EL (cell line): ENCODE measurements at regions not wholly inside any gene's neighbourhood (a gene's known extent, or its start where the extent isn't known, plus 50 kb on each side); places are given as distances from the start of the nearest gene placed in this dataset.

Experiments used
- DNase-seq: peaks from one replicate; pipeline ENCODE4 v3.0.0-alpha.2; 2016

DNA sequence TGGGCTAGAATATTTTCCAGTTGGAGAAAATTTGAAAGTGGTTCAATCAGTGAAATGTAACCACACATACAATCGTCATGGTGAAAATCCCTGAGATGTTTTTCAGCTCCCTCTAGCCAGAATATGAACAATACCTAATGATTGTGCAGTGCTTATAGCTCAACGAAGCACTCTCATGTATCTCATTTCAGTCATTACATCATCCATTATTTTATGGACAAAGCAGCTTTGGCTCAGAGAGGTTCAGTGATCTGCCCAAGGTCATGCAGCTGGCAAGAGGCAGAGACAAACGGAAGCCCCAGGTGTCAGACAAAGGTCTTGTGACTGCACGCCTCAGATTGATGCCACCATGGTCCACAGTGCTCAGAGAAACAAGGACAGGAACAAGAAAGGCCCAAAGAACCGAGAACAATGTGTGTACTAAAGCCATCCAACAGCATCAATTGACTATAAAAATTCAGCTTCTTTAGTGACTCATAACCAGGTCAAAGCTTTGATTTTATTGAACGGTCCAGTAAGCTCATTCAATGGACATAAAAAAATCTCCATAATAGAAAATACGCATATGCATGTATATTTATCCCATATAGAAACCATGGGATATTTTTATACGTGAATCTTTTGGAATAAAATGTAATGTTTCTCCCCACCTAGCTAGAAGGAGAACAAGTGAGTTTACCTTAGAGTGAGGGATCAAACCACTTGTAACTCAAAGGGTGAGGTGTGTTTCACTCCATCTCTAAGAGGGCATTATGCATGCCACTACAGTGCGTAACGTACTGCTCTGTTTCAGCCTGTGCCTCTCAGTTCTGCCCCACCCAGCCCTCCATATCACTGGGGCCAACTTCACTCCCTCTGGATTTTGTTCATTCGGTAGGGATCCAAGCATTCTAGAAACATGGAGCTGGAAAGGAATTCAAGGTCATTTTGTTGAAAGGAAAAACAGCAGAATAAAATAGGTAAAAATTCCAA lies 141.8 kb downstream of the GRIN2B start:
- DNase-seq, result no peak

DNA sequence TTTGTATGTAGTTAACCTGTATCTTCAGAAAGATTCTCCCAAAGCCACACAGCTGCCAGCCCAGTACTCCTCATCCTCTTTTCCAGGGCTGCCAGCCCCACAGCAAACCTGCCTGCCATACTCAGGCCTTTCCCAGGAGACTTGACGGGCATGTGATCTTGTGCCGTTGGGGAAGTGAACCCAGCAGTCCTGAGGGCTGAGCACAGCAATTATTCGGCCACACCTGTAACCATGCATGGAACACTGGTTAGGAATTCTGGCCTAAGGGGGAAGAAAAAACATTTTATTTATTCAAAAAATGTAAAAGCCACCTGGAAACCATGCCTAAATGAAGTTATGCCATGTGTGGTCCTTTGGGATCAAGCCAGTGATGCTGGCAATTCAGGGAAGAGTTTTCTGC lies 145.3 kb downstream of the GRIN2B start:
- no peak for DNase-seq

DNA sequence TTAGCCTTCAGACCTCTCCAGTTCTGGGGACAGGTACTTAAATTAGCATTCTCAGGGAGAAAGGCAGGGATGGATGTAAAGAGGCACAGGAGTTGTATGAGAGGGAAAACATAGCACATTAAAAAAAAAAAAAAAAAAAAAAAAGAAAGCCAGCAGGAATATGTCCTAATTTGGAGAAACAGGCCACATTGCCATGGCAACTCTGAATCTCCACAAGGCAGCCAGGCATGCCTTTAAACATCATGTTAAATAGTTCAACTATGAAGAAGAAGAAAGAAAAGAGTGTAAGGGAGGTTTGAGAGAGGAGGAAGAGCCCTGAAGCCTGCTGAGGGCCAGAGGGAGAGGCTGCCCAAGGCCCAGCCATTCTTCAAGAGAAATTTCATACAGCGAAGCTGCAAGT lies 145.8 kb downstream of the GRIN2B start:
- no peak for DNase-seq

DNA sequence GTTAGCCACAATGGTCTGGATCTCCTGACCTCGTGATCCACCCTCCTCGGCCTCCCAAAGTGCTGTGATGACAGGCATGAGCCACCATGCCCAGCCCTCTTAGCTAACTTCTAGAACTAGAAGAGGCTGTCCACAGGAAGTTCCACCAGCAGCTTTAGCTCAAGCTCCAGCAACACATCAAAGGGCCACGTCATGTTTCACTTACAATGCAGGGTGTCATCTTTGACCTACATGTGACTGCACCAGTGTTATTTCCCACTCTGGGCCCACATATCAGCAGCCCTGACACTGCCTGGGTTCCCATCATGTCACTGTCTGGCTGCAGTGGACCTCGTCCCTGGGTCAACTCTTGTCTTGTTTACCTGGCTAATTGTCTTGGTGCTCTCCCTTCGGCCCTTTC lies 147.2 kb downstream of the GRIN2B start:
- no peak for DNase-seq

DNA sequence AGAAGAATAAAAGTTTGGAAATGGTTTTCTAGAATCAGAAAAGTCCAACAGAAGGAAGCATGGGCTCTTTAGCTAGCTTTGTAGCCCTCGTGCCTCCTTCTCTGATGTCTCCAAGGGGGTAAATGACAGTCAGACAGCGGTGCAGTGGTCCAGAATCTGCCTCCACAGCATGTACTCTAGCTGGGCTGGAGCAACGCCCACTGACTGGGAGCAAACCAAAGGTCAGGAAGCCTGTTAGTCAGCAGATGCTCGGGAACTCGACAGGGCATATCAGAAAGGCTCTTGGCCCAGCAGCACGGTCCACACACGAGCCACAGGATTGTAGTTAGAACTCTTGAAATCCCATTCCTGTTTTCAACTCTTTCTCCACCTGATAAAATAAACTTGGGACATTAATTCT lies 164.3 kb downstream of the GRIN2B start:
- DNase-seq, result peak; percentile 2

DNA sequence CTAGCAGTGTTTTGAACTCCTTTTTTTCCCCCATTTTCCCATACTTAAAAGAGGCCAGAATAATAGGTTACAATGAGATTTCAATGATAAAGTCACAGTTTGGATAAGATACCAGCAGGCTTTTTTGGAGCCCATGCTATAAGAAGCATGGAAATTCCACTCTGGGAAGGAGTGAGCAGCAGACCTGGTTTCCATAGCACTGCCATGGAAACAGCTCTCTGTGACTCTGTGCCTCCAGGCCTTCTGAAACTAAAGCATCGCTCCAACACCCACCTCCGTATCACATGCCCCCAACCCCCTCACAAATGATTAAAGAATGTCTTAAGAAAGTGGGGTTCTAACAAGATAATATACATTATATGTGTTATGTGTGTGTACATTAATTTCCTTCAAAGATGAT lies 165.0 kb downstream of the GRIN2B start:
- no peak for DNase-seq

DNA sequence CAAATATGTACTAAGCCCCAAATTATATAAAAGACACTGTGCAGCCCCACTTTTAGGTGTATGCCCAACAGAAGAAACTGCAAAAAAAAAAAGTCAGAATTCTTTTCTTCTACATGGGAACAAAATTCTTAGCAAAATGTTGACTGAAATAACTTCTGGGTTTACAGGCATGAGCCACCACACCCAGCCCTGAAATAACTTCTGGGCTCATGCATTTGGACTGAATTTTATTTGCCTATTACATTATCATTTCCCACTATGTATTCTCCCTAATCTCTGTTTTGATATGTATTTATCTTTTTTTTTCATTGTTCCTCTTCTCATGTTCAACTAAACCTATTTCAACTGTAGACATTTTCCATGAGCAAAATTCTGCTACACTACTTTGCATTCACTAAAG lies 169.2 kb downstream of the GRIN2B start:
- DNase-seq, result no peak

DNA sequence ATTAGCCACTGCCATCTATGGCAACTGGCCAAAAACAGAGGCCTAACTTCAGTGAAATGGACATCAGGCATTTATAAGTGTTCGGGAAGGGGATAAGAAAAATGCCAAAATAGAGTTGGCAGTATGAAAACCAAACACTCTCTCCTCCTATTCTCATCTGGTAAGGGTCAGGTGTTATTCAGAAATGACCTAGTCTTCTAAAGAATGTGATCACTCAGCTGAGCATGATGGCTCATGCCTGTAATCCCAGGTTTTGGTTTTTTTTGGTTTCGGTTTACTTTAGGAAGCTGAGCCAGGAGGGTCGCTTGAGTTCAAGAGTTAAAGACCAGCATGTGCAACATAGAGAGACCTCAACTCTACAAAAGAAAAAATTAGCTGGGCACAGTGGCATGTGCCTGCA lies 170.3 kb downstream of the GRIN2B start:
- no peak for DNase-seq

DNA sequence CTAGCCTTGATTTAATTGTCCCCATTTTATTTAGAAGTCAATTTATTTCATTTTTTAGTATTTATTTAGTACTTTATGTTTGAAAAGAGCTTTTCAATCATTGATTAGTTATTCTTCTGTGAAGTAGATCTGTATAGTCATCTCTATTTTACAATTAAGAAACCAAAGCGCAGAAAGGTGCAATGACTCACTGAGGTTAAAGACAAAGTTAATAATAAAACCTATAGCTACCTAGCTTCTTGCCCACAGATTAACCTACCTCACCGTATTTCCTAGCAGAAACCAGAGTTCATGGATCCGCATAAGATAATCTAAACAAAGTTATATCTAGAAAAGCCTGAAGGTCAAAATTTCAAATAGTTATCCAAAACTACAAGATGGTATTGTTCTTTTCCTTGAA lies 176.4 kb downstream of the GRIN2B start:
- DNase-seq, result no peak

DNA sequence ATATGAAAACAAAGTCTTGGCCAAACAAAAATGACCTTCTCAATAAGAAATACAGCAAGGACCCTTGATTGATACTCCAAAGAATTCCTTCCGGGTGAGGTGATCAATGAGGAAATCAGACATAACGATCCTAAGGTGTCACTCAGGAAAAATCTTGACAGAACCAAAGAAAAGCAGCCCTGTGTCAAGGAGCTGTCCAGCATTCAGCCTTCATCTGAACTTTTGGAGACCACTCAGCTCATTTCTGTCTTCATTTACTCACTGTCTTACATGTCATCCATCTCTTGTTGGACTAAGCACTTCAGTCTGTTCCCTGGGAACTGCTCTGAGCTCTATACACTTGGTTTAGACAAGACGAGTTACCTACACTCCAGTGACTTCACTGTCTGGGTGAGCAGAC lies 179.9 kb downstream of the GRIN2B start:
- DNase-seq, result no peak

DNA sequence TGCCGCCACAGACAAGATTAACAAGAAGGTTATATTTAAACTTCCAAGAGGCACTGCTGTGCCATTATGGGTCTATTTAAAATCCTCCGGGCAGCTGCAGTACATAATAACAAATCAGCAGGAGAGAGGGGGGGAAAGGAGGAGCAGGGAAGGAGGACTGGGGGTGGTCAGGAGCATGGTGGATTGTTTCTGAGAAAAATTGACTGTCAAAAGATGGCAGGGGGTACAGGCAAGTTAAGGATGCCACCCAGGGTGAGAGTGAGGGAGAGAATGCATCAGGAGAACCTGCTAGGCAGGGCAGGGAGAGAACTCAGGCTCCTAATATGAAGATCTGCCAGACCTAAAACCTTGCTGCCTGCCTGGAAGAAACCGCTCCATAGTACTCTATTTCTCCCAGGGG lies 181.8 kb downstream of the GRIN2B start:
- no peak for DNase-seq

DNA sequence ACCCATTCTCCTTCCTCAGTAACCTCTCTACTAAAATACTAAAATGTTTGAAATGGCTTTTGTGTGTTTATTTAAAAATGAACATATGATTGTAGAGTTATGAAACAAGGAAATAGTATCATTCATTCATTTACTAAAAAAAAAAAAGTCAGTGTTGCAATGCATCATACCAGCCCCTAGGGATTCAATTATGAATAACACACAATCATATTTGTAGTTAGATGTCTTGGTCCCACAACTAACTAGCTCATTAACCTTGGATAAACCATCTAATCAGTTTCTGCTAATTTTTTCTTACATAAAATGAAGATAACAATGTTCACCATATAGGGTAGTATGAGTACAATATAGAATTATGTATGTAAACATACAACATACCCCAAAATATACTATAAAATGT lies 183.2 kb downstream of the GRIN2B start:
- no peak for DNase-seq

DNA sequence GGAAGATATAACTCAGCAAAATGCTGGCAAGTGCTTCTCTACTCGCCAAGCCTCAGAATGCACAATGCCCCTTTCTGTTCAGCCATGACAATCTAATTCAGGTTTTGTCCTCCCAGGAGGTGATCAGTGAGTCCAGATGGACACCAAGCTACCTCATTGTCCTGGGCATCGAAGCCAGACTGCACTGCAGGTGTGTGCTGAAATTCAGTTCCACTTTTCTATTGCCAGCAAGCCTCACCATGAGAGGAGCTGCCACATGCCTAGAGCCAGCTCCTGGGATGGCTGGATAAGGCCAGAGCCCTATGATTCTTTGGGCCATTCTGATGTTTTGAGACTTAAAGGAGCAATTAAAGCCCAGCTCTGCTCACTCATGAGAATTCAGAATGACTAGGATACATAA lies 186.7 kb downstream of the GRIN2B start:
- DNase-seq, result no peak

DNA sequence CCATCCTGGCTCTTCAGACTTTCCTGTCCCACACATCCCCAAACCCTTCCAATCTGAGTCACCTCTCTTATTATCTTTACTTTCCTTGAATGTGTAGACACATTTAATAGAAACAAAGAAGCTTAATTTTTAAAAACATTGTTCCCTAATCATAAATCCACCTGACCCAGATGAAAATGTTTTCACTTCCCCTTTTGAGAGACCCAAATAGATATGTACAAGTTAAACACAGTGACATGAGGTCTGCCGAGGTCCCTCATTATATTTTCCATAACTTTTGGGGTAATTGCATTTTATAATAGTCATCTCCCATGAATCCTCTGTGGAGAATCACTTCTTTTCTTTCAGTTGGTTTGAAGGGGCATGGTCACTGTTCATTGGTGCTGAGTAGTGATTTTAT lies 191.1 kb downstream of the GRIN2B start:
- no peak for DNase-seq

DNA sequence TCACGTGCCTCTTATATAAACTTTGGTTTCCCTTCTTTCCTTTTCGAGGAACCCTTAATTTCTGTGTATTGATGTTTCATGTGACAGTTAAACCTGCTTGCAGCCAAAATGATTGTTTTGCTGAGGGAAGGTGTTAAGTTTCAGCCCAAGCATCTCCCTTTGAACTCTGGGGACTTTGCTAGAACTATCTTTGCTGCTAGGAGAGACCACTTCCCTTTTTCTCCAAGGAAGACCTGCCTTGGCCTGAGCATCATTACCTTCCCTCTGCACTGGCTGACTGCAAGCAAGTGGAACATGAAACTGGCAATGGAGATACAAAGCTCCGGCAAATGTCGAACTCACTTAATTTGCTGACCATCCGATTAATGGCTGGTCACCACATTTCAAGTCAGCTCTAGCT lies 192.8 kb downstream of the GRIN2B start:
- no peak for DNase-seq

DNA sequence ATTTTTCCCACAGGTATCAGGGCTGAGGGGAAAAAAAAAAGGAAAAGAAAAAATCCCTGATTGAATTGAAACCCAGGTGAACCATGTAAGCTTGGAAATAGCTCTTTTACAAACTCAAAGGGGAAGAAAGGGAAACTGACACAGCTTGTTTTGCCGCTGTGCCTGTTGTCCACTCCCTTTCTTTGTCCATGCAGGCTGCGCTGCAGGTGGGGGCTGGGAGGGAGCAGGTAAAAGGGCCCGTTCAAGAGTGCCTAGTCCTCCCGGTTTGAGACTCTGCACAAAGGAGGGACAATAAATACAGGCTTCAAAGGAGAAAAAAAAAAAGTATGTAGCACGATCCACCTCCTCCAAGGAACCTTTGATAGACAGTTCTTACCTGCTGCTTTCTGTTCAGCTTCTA lies 194.8 kb downstream of the GRIN2B start:
- no peak for DNase-seq

DNA sequence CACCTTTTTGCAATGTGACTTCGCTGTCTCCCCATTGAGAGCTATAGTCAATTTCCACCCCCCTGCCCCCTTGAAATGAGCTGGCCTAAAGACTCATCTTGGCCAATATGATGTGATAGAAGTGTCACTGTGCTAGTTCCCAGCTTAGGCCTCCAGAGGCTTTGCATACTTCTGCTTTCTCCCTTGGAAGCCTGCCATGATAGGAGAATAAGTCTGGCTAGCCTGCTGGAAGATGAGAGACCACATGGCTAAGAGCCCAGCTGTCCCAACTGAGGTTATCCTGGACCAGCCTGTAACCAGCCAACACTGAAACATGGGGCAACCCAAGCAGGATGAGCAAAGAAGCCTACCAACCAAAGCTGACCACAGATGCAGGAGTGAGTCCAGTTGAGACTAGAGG lies 196.9 kb downstream of the GRIN2B start:
- DNase-seq, result no peak

DNA sequence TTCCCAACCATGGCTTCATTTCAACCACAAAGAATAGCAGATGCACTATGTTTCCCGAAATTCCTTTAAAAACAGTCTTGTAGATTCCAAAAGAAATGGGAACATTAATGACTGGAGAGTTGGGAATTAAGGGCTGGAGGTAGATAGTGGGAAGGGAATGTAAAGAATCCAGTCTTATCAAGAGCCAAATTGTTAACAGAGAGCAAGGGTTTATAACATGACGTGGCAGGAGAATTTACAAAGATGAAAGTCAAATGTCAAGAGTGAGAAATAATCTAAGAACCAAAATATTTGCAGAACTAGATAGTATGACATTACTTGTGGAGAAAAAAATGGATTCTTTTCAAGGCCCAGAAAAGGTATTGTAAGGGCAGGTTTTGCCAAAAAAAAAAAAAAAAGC lies 200.9 kb downstream of the GRIN2B start:
- DNase-seq, result no peak

DNA sequence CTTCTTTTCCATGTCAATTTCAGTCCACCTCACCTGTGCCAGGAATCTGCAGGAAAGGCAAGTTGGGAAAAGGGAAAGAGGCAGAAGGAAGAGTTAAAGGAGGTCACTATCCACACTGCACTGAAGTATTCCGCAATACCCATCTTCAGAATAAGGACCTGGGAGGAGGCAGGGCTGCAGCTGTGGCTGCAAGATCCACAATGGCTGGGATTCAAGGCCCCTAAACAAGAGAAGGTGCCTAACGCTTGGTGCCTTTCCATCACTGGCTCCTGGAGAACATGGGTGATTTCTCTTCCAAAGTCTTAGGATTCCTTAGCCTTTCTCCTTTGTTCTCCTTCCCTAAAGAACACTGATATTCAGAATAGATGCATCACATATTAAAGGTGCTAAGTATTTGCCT lies 204.0 kb downstream of the GRIN2B start:
- DNase-seq, result no peak

DNA sequence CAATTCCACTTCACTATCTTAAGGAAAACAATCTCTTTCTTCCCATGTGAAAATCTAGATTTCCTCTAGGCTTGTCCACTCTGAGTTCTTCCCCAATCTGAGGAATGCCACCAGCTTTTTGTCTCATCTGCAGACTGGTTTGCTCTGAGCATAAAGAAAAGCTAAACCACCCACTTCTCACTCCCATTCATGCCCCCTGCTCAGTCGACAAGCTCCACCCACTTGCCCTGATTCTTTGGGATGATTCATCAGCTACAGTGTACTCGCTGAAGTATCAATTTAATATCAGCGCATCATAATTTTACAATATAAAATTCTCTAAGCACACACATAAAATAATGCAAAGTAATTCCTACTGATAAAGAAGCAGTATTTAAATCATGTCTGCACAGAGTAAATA lies 209.1 kb downstream of the GRIN2B start:
- no peak for DNase-seq

DNA sequence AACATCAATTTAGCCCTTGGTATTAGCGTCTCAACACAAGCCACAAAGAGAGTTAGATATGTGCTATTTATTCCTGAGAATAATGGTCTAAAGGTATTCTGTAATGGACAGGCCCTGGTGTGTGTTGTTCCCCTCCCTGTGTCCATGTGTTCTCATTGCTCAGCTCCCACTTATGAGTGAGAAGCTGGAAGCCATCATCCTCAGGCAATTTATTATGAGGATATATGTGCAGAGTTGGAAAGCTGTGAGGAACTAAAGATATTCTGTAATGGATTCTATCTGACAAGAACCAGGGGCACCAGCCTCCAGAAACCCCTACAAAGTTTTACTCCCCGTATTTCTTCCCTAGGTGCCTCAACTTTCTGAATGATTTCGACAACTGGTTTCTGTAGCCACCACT lies 210.8 kb downstream of the GRIN2B start:
- no peak for DNase-seq

DNA sequence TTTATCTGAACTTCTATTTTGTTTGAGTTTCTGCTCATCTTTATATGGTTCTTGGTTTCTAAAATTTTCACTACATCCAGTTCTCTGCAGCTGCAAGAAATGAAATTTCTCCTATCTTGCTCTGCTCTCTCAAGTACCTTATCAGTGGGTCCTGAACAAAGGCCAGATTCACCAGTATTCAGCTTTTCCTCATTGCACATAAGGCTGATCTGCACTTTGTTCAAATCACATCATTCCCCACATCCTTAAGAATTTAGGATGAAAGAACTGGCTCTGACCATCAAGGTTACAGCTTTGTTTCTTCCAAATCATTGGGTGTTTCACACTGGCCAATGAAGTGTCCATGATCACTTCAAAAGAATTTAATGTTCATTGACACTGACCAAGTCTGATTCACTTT lies 211.4 kb downstream of the GRIN2B start:
- DNase-seq, result no peak

DNA sequence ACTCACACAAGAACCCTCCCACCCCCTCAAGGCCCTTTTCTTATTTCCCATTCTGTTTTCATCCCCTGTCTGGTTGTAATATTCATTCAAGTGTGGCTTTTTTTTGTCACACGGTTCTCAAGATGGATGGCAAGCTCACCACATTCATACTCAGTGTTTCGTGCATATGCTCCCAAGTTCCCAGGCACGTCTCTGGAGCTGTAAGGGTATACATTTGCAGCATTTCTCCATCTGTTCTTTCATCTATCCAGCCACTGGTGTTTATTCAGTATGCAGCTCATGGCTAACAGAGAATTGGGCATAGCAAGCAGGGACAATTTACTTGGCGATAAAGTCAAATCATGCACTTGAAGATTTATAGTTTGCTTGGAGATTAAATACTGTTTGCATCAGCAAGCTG lies 212.1 kb downstream of the GRIN2B start:
- DNase-seq, result no peak

DNA sequence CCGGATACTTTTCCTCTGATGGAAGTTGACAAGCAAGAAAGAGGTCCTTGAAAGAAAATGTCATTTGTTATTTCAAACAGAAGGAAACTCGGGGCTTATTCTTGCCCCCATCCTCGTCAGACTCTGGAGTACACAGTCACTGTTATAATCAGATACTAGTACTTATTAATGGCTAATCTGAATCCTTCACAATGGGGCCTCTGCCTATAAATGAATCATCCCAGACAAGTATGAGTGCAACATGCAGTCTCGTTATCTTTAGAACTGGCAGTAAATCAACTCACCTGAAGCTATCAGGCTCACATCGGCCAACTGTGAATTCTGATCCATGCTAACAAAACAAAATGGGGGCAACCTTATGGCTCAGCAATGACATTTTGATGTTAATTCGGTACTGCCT lies 216.7 kb downstream of the GRIN2B start:
- no peak for DNase-seq

DNA sequence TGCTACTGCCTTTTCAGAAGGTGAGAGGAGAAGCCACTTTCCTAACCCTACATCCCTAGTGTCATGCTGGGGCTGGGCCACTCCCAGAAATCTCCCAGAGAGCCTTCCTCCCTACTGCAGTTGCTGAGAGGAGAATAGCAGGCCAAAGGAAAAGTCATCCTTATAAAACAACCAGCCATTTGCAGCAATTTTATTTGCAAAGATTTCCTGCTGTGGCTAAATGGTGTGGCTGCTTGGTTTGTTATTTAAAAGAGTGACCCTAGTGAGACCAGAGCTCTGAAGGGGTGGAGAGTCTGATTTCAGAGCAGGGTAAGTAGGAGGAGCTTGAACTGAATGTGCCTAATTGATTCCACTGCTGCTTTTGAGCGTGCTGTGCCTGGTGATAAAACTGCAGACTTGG lies 232.0 kb downstream of the GRIN2B start:
- no peak for DNase-seq
